HG03025 (cell line): ENCODE measurements at regions not wholly inside any gene's neighbourhood (a gene's known extent, or its start where the extent isn't known, plus 50 kb on each side); places are given as distances from the start of the nearest gene placed in this dataset.

Experiments
- ATAC-seq: cut with Tn5 transposase; IDR thresholded peaks from one replicate; pipeline ENCODE4 v1.9.1; 2021; ENCODE audit warnings: mild to moderate bottlenecking, moderate library complexity; ENCODE audit not compliant: unreplicated experiment, low FRiP score

DNA sequence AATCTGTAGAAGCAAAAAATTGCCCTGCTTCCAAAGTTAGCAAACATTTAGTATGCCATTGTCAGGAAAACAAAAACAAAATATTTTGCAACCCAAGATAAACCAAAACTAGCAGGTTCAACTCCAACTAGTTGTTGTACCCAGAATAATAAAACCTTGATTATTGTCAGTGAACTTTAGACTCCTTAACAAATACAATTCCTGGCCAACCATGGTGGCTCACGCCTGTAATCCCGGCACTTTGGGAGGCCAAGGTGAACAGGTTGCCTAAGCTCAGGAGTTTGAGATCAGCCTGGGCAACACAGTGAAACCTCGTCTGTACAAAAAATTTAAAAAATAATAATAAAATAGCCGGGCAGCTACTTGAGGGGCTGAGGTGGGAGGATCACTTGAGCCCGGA lies 53.6 kb upstream of the EPCAM start:
- ATAC-seq, result no peak

DNA sequence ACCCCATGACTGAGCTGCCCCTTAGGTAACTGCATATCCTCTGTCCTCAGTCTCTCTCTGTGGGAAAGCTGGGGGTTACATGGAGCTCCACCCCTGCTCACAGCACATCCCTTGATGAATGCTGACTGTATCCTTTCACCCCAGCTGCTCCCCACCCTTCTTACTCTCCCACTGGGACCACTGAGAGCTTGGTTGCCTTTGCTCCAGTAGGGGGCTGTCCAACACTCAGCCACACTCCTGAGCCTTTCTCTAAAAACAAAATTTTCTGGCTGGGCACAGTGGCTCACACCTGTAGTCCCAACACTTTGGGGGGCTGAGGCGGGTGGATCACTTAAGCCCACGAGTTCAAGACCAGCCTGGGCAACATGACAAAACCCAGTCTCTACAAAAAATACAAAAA lies 55.4 kb upstream of the EPCAM start:
- ATAC-seq, result no peak

DNA sequence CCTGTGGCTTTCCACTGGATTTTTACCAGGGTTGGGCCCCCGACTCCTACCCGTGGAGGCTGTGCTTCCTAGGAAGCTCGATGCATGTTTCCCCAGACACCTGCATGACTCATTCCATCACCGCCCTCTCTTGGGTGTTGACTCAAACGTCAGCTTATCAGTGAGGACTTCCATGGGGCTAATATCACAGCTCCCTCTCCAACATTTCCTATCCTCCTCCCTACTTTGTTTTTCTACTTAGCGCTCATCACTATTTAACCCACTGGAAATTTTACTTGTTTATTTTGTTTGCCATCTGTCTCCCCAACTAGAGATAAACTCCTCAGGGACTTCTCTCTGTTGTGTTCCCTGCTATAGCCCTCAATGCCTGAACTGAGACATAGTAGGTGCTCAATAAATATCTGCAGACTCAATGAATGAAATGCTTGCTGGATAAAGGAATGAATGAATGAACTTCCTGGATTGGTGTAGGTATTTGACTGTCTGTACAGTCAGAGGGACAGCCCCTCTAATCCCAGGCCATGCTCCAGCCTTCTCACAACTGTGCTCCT lies 55.9 kb upstream of the EPCAM start:
- ATAC-seq, result no peak

DNA sequence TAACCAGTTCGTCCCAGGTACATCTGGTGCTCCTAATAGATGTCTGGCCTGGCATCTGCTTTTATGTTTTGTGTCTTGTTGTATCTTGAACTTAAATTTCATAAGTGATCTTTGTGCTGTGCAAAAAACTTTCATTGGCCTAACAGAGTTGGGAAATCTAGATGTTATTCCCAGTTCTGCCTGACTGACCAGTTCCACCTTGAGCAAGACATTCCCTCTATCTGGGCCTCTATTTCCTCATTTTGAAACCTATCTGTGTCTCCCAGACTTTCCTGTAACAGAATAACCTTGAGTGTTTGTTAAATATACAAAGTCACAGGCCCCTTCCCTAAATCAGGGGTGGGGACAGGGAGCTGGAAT lies 56.6 kb upstream of the EPCAM start:
- ATAC-seq, result no peak

DNA sequence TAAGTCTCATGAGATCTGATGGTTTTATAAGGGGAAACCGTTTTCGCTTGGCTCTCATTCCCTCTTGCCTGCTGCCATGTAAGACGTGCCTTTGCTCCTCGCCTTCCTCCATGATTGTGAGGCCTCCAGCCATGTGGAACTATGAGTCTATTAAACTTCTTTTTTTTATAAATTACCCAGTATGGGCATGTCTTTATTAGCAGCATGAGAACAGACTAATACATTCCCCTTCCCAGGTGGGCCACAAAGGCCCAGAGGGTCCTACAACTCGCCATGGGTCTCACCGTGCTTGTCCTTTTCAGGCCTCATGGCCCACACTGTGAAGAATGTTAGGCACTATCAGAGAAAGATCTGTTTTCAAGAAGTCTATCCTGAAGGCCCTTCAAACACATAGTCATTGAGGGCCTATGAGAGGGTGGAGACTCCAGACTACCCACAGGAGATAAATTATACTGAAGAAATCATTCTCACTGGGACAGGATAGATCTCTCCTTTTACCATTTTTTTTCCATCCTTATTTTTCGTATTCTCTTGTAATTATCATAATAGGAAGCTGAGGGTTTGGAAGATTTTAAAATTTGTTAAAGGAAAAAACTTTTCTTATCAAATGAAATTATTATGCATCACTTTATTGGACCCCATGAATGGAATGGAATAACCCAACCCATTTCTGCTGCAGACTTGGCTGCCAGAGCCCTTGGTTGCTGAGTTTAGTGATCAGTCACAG lies 57.2 kb upstream of the EPCAM start:
- ATAC-seq, result no peak

DNA sequence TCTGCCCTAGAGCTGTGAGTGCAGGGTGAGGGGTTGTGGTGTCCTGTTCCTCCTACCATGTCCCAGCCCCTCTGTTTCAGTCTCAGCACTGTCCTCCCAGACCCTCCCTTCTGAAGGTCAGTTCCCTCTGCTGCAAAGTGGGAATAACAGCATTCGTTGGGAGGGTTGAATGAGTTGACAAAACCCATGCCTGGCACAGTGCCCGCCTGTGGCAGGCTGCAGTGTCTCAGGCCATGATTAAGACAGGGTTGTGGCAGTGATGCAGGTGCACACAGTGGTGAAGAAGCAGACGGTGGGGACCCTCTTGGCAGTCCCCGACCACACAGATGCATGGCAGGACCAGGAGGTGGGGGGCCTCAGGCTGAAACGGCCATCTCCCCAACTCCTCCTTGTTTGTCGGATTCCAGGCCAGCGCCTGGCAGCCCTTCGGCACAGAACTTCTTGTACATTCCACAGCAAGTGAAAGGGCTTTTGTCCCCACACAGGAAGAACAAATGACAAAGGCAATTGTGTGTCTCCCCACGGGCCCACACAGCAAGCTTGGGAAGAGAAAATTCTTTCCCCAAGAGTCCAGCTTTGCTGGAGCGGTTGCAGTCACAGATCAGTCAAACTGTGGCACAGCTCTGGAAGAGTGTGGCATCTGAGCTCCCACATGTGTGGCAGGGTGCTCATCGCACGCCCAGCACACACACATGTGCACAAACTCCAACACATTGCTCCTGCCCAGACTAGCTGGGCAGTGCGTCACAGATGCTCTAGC lies 58.1 kb upstream of the EPCAM start:
- ATAC-seq, result peak; percentile 18

DNA sequence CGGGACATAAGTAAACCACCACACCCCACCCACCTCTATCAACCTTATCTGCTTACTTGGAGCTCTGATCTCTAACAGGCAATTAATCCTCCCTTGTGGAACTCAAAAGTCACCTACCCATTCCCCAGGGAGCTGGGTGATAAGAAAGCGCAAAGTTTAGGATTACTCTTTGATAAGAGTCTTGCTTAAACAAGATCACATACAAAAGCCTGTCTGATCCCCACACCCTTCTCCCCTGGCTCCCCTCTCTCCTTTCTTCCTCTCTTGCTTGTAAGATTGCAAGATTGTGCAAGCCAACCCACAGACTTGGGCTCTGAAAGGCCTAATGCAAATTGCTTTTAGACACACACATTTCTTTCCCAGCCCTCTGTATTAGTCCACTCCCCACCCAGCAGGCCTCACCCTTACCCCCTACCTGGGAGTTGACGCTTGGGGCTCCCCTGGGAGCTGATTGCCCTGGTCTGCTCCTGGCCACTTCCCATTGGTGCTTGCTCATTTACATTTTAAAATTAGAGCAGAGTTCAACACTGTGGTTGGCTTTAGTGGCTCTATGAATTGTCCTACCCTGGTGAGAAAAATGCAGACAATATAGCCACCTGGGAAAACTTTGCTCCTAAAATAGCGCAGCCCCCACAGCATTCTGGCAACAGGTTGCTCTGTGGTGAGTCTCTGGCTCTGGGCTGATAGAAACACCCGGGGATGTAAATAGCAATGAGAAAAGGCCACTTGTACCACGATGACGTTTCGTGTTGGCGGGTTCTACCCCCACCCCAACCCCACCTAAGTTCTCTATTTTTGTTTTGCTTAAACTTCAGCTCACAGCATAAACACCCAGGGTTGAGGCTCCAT lies 58.9 kb upstream of the EPCAM start:
- ATAC-seq, result peak; percentile 87

DNA sequence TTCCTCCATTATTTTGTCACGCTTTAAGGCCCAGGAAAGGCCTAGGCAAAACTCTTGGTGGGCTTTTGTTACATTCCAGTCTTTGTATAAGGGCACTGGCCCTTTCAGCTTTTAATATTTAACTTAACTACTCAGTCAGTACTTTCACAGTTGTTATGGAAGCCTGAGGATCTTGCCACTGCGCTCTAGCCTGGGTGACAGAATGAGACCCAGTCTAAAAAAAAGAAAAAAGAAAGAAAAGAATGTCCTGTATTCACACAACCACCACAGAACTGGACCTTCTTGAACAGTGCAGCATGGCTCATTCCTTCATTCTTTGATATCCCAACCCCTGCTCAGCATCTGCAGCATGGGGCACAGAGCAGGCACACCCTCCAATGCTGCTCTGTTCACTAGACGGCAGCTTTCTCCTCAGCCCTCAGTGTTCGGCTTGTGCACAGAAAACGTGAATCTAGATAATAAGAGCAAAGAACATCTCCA lies 59.6 kb upstream of the EPCAM start:
- ATAC-seq, result peak; percentile 6

DNA sequence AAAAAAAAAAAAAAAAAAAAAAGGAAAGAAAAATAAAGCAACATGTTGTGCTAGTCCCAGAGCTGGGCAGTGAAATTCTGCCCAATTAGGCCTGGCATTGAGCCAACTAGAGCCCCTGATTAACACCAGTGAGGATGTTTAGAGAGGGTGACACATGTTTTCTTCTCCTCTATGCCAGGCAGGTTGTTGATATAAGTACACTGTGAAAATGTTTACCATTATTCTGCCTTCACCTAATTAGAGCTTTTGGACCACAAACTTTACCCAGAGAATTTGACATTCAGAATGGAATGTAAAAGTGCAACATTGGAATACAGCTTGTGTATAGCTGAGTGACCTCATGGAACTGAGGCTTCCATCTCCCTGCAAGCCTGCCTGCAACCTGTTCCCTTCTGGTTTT lies 62.0 kb upstream of the EPCAM start:
- no peak for ATAC-seq

DNA sequence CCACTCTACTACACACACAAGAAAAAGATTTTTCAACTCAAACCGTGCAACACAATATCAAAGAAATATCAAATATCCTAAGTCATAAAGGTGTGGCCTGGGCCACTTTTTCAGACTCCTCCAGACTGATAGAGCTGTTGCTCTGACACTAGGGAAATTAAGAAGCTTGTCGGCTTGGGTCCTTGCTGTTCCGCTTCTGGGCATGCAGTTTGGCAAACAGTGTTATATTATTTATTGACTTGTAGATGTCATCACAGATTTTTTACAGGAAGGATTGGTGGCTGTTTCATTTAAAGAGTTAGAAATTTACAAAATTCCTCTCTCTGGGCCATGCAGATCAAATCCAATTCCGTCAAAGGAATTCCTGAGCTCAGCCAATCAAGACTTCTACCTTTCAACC lies 64.5 kb upstream of the EPCAM start:
- no peak for ATAC-seq

DNA sequence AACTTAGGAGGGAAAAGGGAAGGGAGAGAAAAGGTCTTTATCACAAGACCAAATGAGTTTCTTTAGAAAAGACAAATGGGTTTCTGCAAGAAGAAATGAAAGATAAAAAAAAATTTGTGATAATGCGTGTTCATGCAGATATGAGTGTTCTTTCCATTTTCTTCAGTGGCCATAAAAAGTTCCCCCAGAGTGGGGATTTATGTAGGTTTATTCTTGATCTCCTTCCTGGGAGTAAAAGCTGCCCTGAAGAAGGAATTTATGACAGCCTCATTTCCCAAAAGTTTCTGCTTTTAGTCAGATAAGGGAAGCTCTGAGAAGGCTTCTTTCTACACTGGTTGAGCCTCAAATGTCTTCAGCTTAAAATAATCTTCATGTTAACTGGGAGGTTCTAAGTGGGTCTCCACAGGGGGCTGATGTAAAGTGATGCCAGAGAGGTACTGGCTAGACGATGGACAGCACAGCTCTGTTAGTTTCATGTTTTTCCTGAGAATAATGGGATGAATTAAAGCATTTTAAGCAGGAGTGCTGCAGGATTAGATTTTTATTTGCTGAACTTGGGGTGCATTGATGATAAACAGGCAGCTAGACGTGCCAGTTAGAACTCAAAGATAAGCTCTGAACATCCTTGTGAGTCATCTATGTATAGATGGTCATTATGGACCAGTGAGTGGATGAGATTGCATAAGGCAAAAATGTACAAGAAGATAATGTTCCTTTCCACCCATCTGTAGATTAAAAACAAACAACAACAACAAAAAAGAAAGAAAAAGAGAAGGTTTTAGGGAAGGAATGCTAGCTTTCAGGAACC lies 65.6 kb upstream of the EPCAM start:
- ATAC-seq, result no peak

DNA sequence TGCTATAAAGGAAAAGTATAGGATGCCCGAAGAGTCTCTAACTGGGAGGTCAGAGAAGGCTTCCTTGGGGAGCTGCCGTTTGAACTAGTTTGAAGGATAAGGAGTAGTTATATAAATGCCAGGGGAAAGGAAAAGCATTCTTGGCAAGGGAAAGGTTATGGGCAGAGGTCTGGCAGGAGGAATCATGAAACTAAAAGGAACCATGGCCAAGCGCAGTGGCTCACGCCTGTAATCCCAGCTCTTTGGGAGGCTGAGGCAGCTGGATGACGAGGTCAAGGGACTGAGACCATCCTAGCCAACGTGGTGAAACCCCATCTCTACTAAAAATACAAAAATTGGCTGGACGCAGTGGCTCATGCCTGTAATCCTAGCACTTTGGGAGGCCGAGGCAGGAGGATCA lies 66.8 kb upstream of the EPCAM start:
- ATAC-seq, result no peak

DNA sequence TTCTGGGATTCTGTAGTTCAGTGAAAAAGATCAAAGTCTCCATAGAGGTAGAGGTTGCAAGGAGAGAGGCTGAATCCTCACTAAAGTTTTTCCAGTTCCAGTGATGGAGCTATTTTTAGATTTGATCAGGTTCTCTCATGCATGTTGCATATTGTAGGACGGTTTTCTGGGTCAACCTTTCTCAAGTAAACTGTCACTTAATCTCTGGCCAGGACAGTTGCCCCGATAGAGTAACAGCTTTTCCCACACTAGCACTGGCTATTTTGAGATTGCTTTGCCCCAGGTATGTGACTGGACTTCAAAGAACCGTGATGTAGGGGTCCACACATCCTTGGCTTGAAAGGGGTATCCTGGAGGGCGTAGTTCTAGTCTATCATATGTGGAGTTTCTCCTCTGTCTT lies 67.4 kb upstream of the EPCAM start:
- ATAC-seq, result no peak

DNA sequence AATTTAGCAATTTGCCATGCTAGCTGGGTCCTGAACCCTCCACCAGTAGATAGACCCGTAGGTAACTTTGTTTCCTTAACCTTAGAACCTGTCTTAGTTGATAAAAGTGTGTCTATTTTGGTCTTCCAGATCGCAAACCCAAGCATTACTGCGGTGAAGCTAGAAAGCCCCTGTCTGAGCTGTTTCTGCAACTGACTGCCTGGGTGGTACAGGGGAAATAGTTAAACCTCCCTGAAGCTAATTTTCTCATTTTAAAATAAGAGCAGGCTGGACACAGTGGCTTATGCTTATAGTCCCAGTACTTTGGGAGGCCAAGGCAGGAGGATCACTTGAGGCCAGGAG lies 67.9 kb upstream of the EPCAM start:
- ATAC-seq, result no peak

DNA sequence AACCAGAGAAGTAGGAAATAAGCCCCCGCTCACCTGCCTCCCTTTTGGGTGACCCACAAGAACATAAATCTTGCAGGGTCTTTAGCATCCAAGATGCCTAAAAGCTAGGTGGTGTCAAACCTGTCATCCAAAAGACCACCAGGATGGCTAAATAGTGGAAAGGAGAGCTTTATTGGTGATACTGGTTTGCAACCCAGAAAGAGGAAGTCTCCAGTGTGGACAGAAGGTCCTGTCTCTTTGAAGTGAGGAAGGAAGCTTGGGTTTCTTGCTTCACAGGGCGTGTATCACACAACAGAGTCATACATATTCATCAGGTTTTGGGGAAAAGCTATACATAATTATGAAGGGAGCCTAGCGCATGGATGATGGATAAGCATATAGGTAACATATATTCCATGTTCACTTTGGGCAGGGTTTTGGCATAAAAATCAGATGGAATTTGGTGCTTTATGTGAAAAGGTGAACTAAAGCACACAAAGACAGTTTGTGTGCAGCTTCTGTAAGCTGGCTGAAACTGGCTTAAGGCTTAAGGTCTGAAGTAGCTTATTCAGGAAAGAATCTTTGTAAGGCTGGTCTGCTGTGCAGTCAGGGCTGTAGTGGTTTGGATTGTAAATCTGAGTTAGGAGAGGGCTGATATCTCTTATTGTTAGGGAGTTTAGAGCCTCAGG lies 68.4 kb upstream of the EPCAM start:
- ATAC-seq, result no peak

DNA sequence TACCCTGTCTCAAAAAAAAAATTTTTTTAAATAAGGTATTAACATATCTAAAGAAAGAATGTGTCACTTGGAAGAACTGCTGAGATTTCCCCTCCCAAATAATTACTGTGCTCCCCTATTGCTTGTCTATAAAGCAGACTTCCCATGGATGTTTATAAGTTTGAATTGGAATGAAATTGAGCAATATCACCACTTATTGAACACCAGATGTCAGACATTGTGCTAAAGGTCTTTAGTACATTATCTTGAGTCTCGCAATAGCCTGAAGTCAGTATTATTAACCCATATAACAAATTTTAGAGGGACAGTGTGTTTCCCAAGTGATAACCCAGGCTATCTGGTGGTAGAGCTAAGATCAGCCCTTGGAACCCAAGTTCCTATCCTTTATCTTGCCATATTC lies 69.0 kb upstream of the EPCAM start:
- no peak for ATAC-seq

DNA sequence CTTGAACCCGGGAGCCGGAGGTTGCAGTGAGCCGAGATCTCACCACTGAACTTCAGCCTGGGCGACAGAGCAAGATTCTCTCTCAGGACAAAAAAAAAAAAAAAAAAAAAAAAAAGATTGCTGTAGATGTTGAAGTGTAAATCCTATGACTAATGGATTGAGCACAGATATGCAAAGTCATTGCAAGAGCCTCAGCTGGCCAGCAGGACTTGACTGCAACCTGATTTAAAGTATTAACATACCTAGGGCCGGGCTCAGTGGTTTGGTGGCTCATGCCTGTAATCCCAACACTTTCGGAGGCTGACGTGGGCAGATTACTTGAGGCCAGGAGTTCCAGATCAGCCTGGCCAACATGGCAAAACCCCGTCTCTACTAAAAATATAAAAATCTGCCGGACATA lies 69.6 kb upstream of the EPCAM start:
- ATAC-seq, result no peak

DNA sequence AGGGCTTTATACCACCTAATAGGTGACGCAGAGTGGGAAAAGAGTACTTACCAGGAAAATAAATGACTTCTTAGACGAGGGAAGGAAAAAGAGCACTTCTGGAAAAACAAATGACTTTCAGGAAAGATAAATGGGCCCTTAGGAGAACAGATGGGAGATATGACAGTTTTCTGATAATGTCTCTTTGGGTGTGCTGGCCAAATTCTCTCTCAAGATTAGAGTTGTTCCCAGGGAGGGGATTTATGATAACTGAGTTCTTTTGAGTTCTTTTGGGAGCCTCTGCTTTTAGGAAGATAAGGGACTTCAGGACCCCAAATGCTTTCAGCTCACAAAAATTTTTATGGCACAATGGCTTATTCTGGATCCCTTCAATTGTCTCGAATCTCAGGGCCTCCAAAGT lies 70.3 kb upstream of the EPCAM start:
- ATAC-seq, result no peak

DNA sequence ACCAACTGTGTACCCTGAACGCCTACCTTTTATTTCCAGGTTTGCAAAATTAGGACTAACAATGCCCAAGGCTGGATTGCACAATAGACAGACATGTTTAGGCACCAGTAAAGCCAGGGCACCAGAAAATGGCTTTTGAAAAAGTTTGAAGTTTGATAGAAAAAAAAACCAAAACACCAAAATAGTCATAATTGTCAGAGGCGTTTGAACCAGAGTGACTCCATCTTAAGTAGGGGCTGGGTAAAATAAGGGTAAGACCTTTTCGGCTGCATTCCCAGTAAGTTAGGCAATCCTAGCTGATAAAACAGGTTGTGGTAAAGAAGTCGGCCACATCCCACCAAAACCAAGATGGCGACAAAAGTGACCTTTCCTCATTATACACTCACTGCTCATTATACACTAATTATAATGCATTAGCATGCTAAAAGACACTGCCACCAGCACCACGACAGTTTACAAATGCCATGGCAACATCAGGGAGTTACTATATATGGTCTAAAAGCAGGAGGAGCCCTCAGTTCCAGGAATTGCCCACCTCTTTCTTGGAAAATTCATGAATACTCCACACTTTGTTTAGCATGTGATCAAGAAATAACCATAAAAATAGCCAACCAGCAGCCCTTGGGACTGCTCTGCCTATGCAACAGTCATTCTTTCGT lies 71.2 kb upstream of the EPCAM start:
- ATAC-seq, result no peak
